HepG2 (cell line): ENCODE measurements at regions not wholly inside any gene's neighbourhood (a gene's known extent, or its start where the extent isn't known, plus 50 kb on each side); places are given as distances from the start of the nearest gene placed in this dataset.

Experiments used
- ATAC-seq: fragments of 200-7000 bp; cut with Tn5 transposase; 3 replicates; pipeline ENCODE4 v1.9.1; 2020; ENCODE audit warnings: mild to moderate bottlenecking, moderate library complexity
- BruUV-seq: library from RNA; stranded (reverse); fragments of 400-500 nt; replicated peaks from 2 replicates; lab custom pipeline; 2021; lab: Mats Ljungman, UMichigan
- CTCF ChIA-PET: fragments of 300-600 bp; formaldehyde crosslinking; extraction: SDS; loops from one replicate; lab custom pipeline; 2021; ENCODE audit warnings: low total read pairs, inconsistent platforms, low intra/inter-chr PET ratio; lab: Yijun Ruan, JAX
- POLR2A ChIA-PET: fragments of 350-600 bp; sonication (Branson Sonifier 250); formaldehyde crosslinking; loops from one replicate; lab custom pipeline; 2020; ENCODE audit warnings: antibody characterized with exemption, inconsistent platforms; lab: Yijun Ruan, JAX
- DNase-seq: peaks from one replicate; pipeline ENCODE4 v3.0.0-alpha.2; 2015; ENCODE audit warnings: low spot score
- FAIRE-seq: peaks from 3 replicates; lab custom pipeline; 2011; peaks lifted over from hg19 to GRCh38; lab: Jason Lieb, UNC
- H2AFZ ChIP-seq: one replicate; pipeline ENCODE4 v1.6.1; 2011; ENCODE audit warnings: low read length, inconsistent platforms
- H3K27ac ChIP-seq: fragments of 300-600 bp; 3 replicates; pipeline ENCODE4 v1.8.0; 2011; ENCODE audit warnings: mixed run types, mild to moderate bottlenecking, mixed read lengths, low read length, inconsistent platforms; ENCODE audit not compliant: insufficient read depth; ENCODE audit errors: extremely low read length
- H3K27me3 ChIP-seq, 2 experiments: fragments of 200-600 bp in 1 of 2; 2 replicates in 1 of 2; 3 replicates in 1 of 2; pipeline versions ENCODE4 v1.6.0 to v1.8.0; 2011; ENCODE audit warnings: low read length in 2 of 2, mild to moderate bottlenecking in 2 of 2, moderate library complexity in 2 of 2, inconsistent platforms in 1 of 2; ENCODE audit not compliant: insufficient read depth in 2 of 2, control insufficient read depth in 1 of 2
- H3K36me3 ChIP-seq, 2 experiments: fragments of 200-600 bp in 1 of 2; replicated peaks in 1 of 2; 2 replicates in 1 of 2; 3 replicates in 1 of 2; pipeline versions ENCODE4 v1.5.1 to v1.8.0; 2011; ENCODE audit warnings: low read length in 2 of 2, inconsistent platforms in 1 of 2; ENCODE audit not compliant: insufficient read depth in 2 of 2, control insufficient read depth in 1 of 2
- H3K4me1 ChIP-seq: 2 replicates; pipeline ENCODE4 v1.5.1; 2012; ENCODE audit warnings: low read length, inconsistent platforms; ENCODE audit not compliant: insufficient read depth
- H3K4me2 ChIP-seq: 2 replicates; pipeline ENCODE4 v1.6.0; 2011; ENCODE audit warnings: low read depth, low read length, inconsistent platforms
- H3K4me3 ChIP-seq, 3 experiments: fragments of 200-600 bp in 1 of 3; sonication (generic), shearing (Covaris generic) in 1 of 3; replicated peaks in 1 of 3; 2 replicates each; pipeline ENCODE4 v1.5.1; 2011 to 2016; ENCODE audit warnings: low read length in 3 of 3, inconsistent platforms in 2 of 3, low read depth in 2 of 3, mild to moderate bottlenecking in 2 of 3, control low read depth in 1 of 3, mixed read lengths in 1 of 3; ENCODE audit not compliant: insufficient read depth in 1 of 3
- H3K79me2 ChIP-seq: one replicate; pipeline ENCODE4 v1.6.1; 2011; ENCODE audit warnings: low read length, inconsistent platforms; ENCODE audit not compliant: insufficient read depth
- H3K9ac ChIP-seq: 2 replicates; pipeline ENCODE4 v1.6.0; 2011; ENCODE audit warnings: mild to moderate bottlenecking, low read depth, low read length, inconsistent platforms; ENCODE audit not compliant: insufficient read depth
- H3K9me3 ChIP-seq: 2 replicates; pipeline ENCODE4 v1.5.1; 2012; ENCODE audit warnings: mild to moderate bottlenecking, low read length
- H4K20me1 ChIP-seq: 2 replicates; pipeline ENCODE4 v1.6.0; 2011; ENCODE audit warnings: inconsistent platforms, mild to moderate bottlenecking, low read length, moderate library complexity; ENCODE audit not compliant: insufficient read depth
- ATF5 ChIP-seq: sonication (generic); formaldehyde crosslinking; IDR thresholded peaks from 2 replicates; pipeline ENCODE4 v1.4.0; 2020; ENCODE audit warnings: mild to moderate bottlenecking, low read depth, missing genetic modification reagents
- CEBPG ChIP-seq: IDR thresholded peaks from 2 replicates; pipeline ENCODE4 v1.6.1; 2016
- HIVEP1 ChIP-seq: sonication (generic); formaldehyde crosslinking; IDR thresholded peaks from 2 replicates; pipeline ENCODE4 v1.4.0; 2020; ENCODE audit warnings: mild to moderate bottlenecking, missing genetic modification reagents
- HNRNPH1 ChIP-seq: fragments of 200-400 bp; formaldehyde crosslinking; optimal IDR thresholded peaks from 2 replicates; pipeline ENCODE3; 2017; ENCODE audit warnings: mild to moderate bottlenecking, low read depth, low read length
- MAFF ChIP-seq: IDR thresholded peaks from 2 replicates; pipeline ENCODE4 v1.6.1; 2011; ENCODE audit warnings: low read depth, low read length, improper control_type of control experiment
- MIER2 ChIP-seq: IDR thresholded peaks from 2 replicates; pipeline ENCODE4 v1.6.1; 2016; ENCODE audit warnings: missing biosample characterization, missing genetic modification reagents
- NBN ChIP-seq: fragments of 450-650 bp; conservative IDR thresholded peaks from 2 replicates; pipeline ENCODE4 v1.6.1; 2017
- NFYB ChIP-seq: sonication (generic); formaldehyde crosslinking; IDR thresholded peaks from 2 replicates; pipeline ENCODE4 v1.4.0; 2020; ENCODE audit warnings: missing genetic modification reagents
- SOX13 ChIP-seq, 3 experiments: fragments of 450-650 bp in 1 of 3; sonication (generic) in 1 of 3; formaldehyde crosslinking in 1 of 3; IDR thresholded peaks in 2 of 3; conservative IDR thresholded peaks in 1 of 3; 2 replicates each; pipeline versions ENCODE4 v1.5.0 to v1.6.1; 2016 to 2020; ENCODE audit warnings: antibody characterized with exemption in 1 of 3, mild to moderate bottlenecking in 1 of 3, missing compliant biosample characterization in 1 of 3, missing genetic modification reagents in 1 of 3, moderate library complexity in 1 of 3
- TFDP2 ChIP-seq: sonication (generic); formaldehyde crosslinking; IDR thresholded peaks from 2 replicates; pipeline ENCODE4 v1.4.0; 2020; ENCODE audit warnings: missing genetic modification reagents
- TOE1 ChIP-seq: sonication (generic); formaldehyde crosslinking; IDR thresholded peaks from 2 replicates; pipeline ENCODE4 v1.4.0; 2020; ENCODE audit warnings: mild to moderate bottlenecking, missing genetic modification reagents
- ZNF234 ChIP-seq: sonication (generic); formaldehyde crosslinking; conservative IDR thresholded peaks from 2 replicates; pipeline ENCODE4 v1.5.1; 2020; ENCODE audit warnings: mild to moderate bottlenecking, missing genetic modification reagents
- ZSCAN29 ChIP-seq: sonication (generic); formaldehyde crosslinking; conservative IDR thresholded peaks from 2 replicates; pipeline ENCODE4 v1.4.0; 2020; ENCODE audit warnings: mild to moderate bottlenecking, missing genetic modification reagents
- WGBS: methylation state at CpG from one replicate; pipeline ENCODE4 v1.1.6; 2017; ENCODE audit warnings: low lambda C conversion rate; 5-methylcytosine and 5-hydroxymethylcytosine counted together
- in situ Hi-C: cut with HindIII; loops from 2 replicates; pipeline ENCODE4 v1.10.0; 2017; ENCODE audit warnings: low pct_unique_long_range_greater_than_20kb; ENCODE audit not compliant: extremely low pct_ligation_motif_present
- intact Hi-C: fragments of 100-400 bp; cut with micrococcal nuclease; formaldehyde crosslinking; loops from one replicate; pipeline ENCODE4 v1.10.0; 2022; ENCODE audit not compliant: unreplicated experiment
- TF ChIP-seq, protein P1 (sequence below): sonication (generic); formaldehyde crosslinking; IDR thresholded peaks from 2 replicates; pipeline ENCODE4 v1.4.0; 2020; ENCODE audit warnings: missing genetic modification reagents
- TF ChIP-seq, protein P2 (sequence below): sonication (generic); formaldehyde crosslinking; IDR thresholded peaks from 2 replicates; pipeline ENCODE4 v1.8.0; 2022; ENCODE audit warnings: missing genetic modification reagents, low read depth, mild to moderate bottlenecking, borderline replicate concordance

- H3K79me2 ChIP-seq: no peaks in the 10 kb centered on the region
- CTCF ChIA-PET: no interaction called here
- no peak overlapping the region for H3K4me2 ChIP-seq
- POLR2A ChIA-PET: no interaction called here
- no peaks in the 10 kb centered on the region for H4K20me1 ChIP-seq
- BruUV-seq: no TSS peak
- H3K27ac ChIP-seq: no peak overlapping the region
- WGBS: 0% methylated on average over 1 of the region's 1 CpG
- no peaks in the 10 kb centered on the region for H3K27me3 ChIP-seq
- TF ChIP-seq HNRNPH1 (no peak), ZSCAN29 (CRISPR knock-in tag) (no peak), NBN (no peak), ATF5 (CRISPR knock-in tag) (no peak), HIVEP1 (CRISPR knock-in tag) (no peak), CEBPG (CRISPR knock-in tag) (no peak), MAFF (no peak), TFDP2 (CRISPR knock-in tag) (no peak), TOE1 (CRISPR knock-in tag) (no peak), SOX13 (IDR thresholded peaks at IDR 0.05) (no peak), SOX13 (CRISPR knock-in tag; conservative IDR thresholded peaks at IDR 0.05 in 1 of 2, IDR thresholded peaks at IDR 0.05 in 1 of 2) (no peak), ZNF234 (CRISPR knock-in tag) (no peak), MIER2 (CRISPR knock-in tag) (no peak), NFYB (CRISPR knock-in tag) (no peak)
- TF ChIP-seq, protein P1, sequence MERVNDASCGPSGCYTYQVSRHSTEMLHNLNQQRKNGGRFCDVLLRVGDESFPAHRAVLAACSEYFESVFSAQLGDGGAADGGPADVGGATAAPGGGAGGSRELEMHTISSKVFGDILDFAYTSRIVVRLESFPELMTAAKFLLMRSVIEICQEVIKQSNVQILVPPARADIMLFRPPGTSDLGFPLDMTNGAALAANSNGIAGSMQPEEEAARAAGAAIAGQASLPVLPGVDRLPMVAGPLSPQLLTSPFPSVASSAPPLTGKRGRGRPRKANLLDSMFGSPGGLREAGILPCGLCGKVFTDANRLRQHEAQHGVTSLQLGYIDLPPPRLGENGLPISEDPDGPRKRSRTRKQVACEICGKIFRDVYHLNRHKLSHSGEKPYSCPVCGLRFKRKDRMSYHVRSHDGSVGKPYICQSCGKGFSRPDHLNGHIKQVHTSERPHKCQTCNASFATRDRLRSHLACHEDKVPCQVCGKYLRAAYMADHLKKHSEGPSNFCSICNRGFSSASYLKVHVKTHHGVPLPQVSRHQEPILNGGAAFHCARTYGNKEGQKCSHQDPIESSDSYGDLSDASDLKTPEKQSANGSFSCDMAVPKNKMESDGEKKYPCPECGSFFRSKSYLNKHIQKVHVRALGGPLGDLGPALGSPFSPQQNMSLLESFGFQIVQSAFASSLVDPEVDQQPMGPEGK: no peak
- TF ChIP-seq, protein P2, sequence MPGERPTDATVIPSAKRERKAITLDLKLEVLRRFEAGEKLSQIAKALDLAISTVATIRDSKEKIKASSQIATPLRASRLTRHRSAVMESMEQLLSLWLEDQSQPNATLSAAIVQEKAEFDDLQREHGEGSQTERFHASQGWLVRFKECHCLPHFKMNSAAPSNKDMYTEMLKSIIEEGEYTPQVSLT (CRISPR knock-in tag): no peak
- intact Hi-C loops: no loop called here
- FAIRE-seq (no peak), DNase-seq (no peak), ATAC-seq (no peak)
- in situ Hi-C loops: no loop called here
- no peak overlapping the region for H3K4me3 ChIP-seq
- H3K9ac ChIP-seq: no peak overlapping the region
- no peaks in the 10 kb centered on the region for H3K4me1 ChIP-seq
- H3K9me3 ChIP-seq: no peaks in the 10 kb centered on the region
- H3K36me3 ChIP-seq: no peaks in the 10 kb centered on the region
- H2AFZ ChIP-seq: no peak overlapping the region
Observed at GRCh38 chr19:33971073-33971472, 174.4 kb downstream of the KCTD15 start.
